Neural crest cell (in vitro differentiated cells): ENCODE measurements at regions not wholly inside any gene's neighbourhood (a gene's known extent, or its start where the extent isn't known, plus 50 kb on each side); places are given as distances from the start of the nearest gene placed in this dataset.
"Not testable (repeated sequence)": the region's sequence is repeated elsewhere in the genome, so short reads cannot be mapped to it uniquely, and the experiment has no call there.

Experiments
- DNase-seq: peaks from one replicate; pipeline ENCODE4 v3.0.0; 2021; ENCODE audit warnings: low read depth, mixed read lengths, low spot score
- H3K27ac Mint-ChIP-seq: one replicate; pipeline ENCODE4 v1.8.0; 2021; ENCODE audit warnings: mild to moderate bottlenecking, mixed read lengths; ENCODE audit not compliant: unreplicated experiment
- H3K27me3 Mint-ChIP-seq: 2 replicates; pipeline ENCODE4 v1.8.0; 2021; ENCODE audit warnings: low read depth, mild to moderate bottlenecking, mixed read lengths
- H3K36me3 Mint-ChIP-seq: 2 replicates; pipeline ENCODE4 v1.8.0; 2021; ENCODE audit warnings: low read depth, mild to moderate bottlenecking, mixed read lengths
- H3K4me1 Mint-ChIP-seq: 2 replicates; pipeline ENCODE4 v1.8.0; 2021; ENCODE audit warnings: mixed read lengths
- H3K4me3 Mint-ChIP-seq: one replicate; pipeline ENCODE4 v1.8.0; 2021; ENCODE audit warnings: mild to moderate bottlenecking, mixed read lengths
- H3K9me3 Mint-ChIP-seq: 2 replicates; pipeline ENCODE4 v1.8.0; 2021; ENCODE audit warnings: mixed read lengths
- TF ChIP-seq, protein P1 (sequence below): fragments of 200-600 bp; sonication (generic); conservative IDR thresholded peaks from 2 replicates; pipeline ENCODE4 v1.5.0; 2021; ENCODE audit warnings: antibody characterized with exemption, mild to moderate bottlenecking

DNA sequence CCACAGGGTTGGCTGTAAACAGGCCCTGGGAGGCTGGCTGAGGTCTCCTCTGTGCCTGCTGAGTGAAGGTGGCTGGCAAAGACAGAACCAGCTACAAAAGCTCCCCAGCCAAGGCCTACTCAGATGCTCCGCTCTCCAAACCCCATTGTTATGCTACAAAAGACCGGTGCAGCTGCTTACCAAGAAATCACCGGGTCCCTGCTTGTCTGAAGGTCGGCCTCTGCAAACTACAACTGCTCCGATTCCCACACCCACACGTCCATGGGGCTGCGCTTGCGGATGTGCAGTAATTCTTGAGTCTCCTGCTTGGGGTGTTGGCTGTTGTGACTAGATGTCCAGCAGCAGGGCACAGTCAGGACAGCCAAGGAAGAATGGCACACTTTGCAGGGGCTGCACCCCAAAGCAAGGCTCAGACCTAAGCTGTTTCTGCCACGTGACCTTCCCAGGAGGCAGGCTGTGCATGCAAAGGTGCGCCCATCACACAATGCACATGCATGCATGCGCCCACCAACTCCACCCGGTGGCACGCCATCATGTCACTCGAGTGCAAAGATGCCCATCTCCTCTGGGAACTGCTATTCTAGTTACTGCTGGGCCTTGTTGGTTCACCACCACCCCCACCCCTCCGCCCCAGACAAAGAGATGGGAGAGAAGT is 97.8 kb downstream of the OAT start:
- Mint-ChIP-seq H3K36me3 (no peaks in the 10 kb centered on the region), H3K4me3 (no peak overlapping the region), H3K9me3 (no peaks in the 10 kb centered on the region), H3K27ac (no peak overlapping the region), H3K27me3 (peaks cover 2% of the 10 kb centered on the region), H3K4me1 (no peaks in the 10 kb centered on the region)
- TF ChIP-seq, protein P1, sequence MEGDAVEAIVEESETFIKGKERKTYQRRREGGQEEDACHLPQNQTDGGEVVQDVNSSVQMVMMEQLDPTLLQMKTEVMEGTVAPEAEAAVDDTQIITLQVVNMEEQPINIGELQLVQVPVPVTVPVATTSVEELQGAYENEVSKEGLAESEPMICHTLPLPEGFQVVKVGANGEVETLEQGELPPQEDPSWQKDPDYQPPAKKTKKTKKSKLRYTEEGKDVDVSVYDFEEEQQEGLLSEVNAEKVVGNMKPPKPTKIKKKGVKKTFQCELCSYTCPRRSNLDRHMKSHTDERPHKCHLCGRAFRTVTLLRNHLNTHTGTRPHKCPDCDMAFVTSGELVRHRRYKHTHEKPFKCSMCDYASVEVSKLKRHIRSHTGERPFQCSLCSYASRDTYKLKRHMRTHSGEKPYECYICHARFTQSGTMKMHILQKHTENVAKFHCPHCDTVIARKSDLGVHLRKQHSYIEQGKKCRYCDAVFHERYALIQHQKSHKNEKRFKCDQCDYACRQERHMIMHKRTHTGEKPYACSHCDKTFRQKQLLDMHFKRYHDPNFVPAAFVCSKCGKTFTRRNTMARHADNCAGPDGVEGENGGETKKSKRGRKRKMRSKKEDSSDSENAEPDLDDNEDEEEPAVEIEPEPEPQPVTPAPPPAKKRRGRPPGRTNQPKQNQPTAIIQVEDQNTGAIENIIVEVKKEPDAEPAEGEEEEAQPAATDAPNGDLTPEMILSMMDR, result no peak
- DNase-seq, result no peak

DNA sequence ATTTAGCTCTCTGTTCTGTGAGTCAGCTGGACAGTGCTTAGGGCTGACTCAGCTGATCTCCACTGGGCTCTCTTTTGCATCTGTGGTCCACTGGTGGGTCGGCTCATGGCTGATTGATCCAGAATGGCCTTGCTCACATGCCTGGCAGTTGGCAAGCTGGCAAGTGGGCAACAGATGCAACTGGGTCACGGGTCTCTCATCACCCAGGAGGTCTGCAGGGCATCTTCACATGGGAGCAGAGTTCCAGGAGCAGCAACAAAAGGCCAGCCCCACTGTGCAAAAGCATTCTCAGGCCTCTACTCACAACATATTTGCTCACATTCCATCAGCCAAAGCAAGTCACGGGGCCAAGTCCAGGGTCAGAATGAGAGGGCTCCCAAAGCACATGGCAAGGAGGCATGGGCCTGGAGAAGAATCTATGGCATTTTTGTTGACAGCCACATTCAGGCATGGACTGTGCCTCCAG is 98.8 kb downstream of the OAT start:
- DNase-seq, result no peak
- no peaks in the 10 kb centered on the region for H3K9me3 Mint-ChIP-seq
- no peak overlapping the region for H3K27ac Mint-ChIP-seq
- peaks cover 5% of the 10 kb centered on the region for H3K27me3 Mint-ChIP-seq
- H3K4me3 Mint-ChIP-seq, result no peak overlapping the region
- no peaks in the 10 kb centered on the region for H3K4me1 Mint-ChIP-seq
- H3K36me3 Mint-ChIP-seq, result no peaks in the 10 kb centered on the region
- TF ChIP-seq, protein P1, result no peak

DNA sequence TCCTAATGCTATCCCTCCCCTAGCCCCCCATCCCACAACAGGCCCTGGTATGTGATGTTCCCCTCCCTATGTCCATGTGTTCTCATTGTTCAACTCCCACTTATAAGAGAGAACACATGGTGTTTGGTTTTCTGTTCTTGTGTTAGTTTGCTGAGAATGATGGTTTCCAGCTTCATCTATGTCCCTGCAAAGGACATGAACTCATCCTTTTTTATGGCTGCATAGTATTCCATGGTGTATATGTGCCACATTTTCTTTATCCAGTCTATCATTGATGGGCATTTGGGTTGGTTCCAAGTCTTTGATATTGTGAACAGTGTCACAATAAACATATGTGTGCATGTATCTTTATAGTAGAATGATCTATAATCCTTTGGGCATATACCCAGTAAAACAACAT is 99.2 kb downstream of the OAT start:
- not testable (repeated sequence) for H3K27me3 Mint-ChIP-seq, H3K27ac Mint-ChIP-seq, H3K9me3 Mint-ChIP-seq, H3K4me3 Mint-ChIP-seq, H3K36me3 Mint-ChIP-seq, DNase-seq, H3K4me1 Mint-ChIP-seq

DNA sequence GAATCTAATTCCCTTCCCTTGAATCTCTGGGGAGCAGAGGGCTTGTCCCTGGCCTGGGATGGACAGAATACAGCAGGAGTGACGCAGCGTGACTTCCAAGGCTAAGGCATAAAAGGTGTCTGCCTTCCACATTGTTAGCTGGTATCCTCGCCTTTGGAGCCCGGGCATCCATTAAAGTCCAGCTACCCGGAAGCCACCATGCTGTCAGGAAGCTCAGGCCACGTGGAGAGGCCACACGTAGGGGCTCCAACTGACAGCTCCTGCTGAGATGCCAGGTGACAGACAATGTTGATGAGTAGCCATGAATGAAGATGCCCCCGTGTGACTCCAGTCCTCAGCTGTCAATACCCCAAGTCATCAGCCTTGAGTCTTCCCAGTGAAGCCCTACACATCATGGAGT is 99.9 kb downstream of the OAT start:
- H3K27ac Mint-ChIP-seq, result no peak overlapping the region

DNA sequence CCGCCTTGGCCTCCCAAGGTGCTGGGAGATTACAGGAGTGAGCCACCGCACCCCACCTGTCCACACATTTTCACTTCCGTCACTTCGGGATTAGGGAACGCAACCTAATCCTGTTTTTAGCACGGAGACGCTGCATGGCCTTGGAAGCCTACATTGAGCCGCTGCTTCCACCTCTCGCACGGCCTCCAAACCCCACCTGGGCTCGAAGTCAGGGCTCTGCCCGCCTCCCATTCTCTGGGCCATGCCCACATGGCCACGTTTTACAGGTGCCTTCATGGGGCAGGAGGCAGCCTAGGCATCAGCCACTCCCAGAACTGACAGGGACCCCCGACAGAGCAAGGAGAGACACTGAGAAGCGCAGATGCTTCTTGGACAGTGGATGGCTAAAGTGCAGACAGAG is 100.6 kb downstream of the OAT start:
- Mint-ChIP-seq H3K4me1 (no peaks in the 10 kb centered on the region), H3K27ac (no peak overlapping the region), H3K4me3 (no peak overlapping the region), H3K36me3 (no peaks in the 10 kb centered on the region), H3K9me3 (no peaks in the 10 kb centered on the region), H3K27me3 (peaks cover 8% of the 10 kb centered on the region)
- DNase-seq, result no peak
- TF ChIP-seq, protein P1, result no peak

More for the DNA sequence above, 99.9 kb downstream of the OAT start:
- no peak overlapping the region for H3K4me3 Mint-ChIP-seq
- H3K27me3 Mint-ChIP-seq, result peaks cover 5% of the 10 kb centered on the region
- H3K4me1 Mint-ChIP-seq, result no peaks in the 10 kb centered on the region
- no peaks in the 10 kb centered on the region for H3K9me3 Mint-ChIP-seq
- TF ChIP-seq, protein P1, result no peak
- no peaks in the 10 kb centered on the region for H3K36me3 Mint-ChIP-seq
- no peak for DNase-seq

DNA sequence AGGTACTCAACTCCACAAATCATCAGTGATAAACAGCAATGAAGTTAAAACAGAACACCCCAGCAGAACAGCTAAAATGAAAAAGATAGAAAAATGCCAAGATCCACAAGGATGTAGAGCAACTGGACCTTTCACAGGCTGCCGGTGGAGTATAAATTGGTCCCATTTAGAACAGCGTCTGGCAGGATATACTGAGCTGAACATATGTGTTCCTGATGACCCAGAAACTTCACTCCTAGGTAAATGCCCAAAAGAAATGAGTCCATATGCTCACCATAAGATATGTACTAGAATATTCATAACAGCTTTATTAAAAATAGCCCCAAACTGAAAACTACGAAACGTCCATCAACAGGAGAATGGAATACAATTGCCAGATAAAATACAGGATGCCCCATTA is 102.4 kb downstream of the OAT start:
- Mint-ChIP-seq H3K4me3 (no peak overlapping the region), H3K27me3 (peaks cover 8% of the 10 kb centered on the region), H3K9me3 (no peaks in the 10 kb centered on the region), H3K36me3 (no peaks in the 10 kb centered on the region), H3K27ac (no peak overlapping the region), H3K4me1 (no peaks in the 10 kb centered on the region)
- DNase-seq, result no peak
- TF ChIP-seq, protein P1, result no peak
